HG03460 (cell line): ENCODE measurements at regions not wholly inside any gene's neighbourhood (a gene's known extent, or its start where the extent isn't known, plus 50 kb on each side); places are given as distances from the start of the nearest gene placed in this dataset.

Source experiments
- ATAC-seq: cut with Tn5 transposase; IDR thresholded peaks from one replicate; pipeline ENCODE4 v1.9.1; 2021; ENCODE audit not compliant: unreplicated experiment

DNA sequence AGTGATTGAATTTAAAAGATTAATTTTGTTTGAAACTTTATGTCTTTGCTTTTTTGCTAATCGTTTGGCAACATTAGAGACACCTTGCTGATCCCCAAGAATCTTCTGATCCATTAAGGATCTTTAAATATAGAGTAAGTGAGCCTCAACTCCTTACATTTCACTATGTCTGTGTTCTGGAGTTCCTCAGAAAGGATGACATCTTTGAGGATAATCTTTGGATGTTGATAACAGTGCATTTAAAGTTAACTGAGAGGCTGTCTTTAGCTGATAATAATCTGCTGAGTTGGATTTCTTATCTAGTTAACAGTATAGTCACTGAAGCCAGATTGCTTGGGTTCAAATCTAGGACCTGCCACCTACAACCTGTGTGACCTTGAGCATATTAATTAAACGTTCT is 221.6 kb upstream of the EMCN start:
- no peak for ATAC-seq

DNA sequence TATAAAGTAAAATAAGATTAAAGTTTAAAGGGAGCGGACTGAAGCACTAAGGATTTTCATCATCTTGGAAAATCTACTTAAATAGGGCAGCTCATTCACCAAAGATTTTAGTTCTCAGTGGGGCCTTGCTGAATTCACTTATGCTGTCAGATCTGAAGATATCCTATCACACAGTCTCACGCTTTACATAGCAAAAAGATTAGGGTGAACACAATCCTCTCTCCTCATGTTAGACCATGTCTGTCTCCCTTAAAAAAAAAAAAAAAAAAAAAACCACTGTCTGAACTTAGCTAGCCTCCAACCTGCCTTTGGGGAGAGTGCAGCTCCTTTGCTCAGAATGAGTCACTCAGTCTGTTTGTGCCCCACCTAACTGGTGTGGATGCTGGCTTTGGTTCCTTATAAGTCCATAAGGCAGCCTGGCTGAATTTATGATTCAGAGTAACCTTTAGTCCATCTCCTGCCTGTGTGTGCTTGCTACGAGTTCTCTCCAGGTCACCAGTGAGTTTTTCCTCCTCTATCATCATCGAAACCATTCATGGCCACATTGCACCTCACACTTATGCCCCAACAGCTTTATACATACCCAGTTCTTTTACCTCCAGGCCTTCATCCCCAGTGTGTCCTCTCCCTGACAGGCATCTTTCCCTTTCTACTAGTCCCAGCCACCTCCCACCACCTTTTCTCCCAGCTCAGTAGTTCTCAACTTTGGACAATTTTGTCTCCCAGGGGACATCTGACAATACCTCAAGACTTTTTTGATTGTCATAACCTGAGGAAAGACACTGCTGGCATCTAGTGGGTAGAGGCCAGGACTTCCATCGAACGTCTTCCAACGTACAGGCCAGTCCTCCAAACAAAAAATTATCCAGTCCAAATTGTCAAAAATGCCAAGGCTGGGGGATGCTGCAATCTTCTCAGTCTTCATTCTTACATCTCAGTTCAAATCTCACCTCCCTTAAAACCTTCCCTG is 220.7 kb upstream of the EMCN start:
- no peak for ATAC-seq

DNA sequence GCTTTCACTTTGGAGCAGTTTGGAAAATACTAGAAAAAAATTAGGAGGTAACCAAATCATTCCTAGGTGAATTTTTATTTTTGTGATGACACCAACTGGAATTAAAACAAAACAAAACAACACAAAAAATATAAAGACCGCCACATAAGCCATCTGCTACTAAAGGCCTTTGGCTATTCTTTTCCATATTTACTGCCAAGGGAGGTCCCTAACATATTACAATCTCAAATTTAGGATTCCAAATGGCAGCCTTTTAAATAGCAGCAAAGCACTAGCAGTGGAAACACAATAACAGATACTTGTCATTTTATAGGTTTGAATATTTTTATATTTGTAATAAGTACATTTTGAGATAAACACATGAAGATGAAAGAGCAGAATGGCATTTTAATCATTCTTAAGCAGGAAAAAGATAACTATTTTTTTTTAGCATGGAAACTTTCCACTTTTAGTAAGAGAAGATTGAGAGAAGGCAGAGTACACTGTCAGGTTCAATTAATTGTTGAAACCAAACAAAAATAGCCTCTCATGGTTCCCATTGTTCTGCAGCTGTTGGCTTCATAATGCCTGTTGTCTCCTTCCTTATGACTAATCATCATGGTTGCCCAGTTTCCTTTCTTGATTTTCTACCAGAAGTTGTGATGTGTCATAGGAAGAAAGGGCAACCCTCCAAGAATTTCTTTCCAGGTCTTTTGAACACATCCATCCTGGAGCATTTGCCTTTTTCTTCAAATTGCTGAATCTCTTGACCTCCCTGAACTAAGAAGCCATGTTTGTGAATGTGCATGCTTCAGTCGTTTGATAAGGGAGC is 219.0 kb upstream of the EMCN start:
- ATAC-seq = no peak

DNA sequence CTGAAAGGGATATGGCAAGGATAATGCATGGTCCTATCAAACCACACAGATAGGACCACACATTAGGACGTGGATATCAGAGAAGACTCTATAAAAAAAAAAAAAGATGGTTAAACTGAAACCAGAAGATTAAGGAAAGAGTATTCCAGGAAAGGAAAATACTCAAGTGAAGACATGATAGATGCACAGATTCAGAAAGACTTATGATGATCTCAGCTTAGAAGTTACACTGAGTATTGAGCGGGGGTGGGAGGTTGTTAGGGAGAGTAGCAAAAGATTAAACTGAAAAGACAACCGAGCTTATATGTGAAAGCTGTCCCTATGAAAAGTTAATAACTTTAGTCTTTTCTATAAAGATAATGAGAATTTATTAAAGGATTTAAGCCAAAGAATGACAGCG is 211.0 kb upstream of the EMCN start:
- no peak for ATAC-seq

DNA sequence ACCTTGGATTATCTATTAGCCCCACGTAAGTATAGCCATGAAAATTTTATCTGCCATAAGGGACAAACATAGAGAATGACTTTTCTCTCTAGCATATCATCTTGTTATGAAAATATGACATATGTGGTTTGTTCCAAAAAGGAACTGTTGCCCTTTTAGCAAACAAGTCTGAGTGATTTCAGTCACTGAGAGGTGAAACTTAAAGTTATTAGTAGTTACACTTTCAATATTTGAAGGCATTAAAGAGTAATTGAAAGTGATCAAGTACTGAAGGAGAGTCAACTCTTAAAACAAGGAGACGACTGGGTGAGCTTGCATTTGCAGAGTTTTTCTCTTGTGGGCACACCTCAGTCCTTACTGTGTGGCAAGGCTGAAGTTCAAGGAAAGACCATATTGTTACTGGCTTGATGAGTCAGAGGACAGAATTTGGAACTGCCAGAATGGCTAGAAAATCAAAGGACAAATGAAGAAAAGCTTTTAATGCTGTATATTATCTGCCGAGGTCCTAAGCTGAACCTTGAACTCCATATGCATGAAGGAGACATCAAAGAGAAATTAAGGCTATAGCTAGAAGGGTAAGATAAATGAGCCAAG is 205.1 kb upstream of the EMCN start:
- no peak for ATAC-seq

DNA sequence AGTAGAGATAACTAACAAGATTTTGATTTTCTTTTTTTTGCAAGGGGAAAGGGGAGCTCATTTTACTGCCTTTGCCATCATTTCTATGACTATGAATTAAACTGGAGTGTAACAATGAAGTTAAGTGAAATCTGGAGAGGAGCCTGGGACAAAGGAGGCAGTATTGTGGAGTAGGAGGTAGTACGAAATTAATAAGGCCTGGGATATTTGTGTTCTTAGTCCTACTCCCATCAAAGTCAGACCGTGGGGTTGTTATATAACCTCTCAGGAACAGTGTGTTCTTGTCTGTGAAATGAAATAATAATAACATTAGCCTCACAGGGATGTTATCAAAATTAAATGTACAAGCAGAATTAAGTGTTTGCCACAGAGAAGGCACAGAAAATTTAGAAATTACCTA is 204.3 kb upstream of the EMCN start:
- ATAC-seq = no peak

DNA sequence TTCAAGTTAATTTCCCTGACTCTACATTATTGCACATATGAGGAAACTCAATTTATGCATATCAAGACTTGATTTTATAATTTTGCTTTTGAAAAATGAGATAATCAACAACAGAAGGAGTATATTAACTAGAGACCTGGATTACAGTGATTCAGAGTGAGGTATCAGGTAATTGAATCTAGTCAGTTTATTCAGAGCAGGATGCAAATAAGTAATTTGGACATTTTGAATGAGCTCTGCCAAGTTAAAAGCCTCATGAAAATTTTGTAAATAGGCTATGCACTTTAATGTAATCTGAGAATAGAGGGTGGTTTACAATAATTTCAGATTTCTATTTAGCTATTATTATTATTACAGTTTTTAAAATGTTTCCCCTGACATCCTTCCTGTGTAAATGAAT is 203.7 kb upstream of the EMCN start:
- ATAC-seq = no peak

DNA sequence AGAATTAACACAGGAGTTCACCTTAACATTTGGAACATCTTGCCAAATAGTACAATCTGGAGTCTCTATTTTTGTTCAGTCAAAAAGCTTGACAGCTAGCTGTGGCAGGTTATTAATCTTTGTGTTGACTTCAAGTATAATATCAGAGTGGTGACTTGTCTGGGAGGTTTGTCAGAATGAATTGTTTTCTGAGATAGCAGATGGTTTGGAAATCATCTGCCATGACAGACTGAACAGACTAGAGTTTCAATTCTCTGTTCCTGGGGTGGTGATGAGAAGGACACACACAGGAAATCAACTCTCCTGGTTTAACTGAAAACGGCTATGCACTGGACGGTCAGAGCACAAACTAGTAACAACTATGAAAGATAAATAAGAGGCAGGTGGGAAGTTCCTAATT is 203.3 kb upstream of the EMCN start:
- no peak for ATAC-seq

DNA sequence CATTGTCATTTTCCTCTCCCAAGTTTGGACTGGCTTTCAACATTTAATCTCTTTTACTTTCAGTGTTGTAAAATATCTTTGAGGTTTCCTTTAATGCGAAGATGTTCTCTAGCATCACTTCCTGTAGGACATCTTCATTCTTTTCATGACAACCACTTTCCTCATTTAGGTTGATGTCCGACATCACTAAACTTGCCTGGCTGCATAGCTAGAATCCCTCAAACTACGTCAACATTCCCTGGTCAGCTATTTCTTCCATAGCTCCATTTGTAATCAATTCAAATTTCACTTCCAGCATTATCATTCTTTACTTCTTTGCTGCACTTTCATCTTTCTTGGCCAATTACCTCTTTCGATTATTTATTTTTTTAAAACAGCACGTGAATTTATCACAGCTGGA is 198.6 kb upstream of the EMCN start:
- ATAC-seq = no peak

DNA sequence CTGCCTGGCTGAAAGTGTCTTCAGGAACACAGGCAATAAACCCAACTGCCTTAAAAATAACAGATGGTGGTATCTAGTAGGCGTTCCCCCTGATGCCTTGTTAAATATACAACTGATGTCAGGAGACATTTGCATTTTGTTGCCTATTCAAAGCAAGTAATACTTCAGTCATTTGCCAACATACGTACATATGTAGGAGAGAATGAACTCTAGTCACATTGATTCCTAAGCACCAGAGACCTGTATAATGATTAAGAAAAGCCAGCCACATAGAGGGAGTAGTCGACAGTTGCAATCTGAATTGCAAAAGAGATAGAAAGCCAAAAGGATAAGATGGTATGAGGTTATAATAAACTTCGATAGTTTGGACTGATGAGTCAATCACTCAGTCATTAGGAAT is 191.0 kb upstream of the EMCN start:
- no peak for ATAC-seq

DNA sequence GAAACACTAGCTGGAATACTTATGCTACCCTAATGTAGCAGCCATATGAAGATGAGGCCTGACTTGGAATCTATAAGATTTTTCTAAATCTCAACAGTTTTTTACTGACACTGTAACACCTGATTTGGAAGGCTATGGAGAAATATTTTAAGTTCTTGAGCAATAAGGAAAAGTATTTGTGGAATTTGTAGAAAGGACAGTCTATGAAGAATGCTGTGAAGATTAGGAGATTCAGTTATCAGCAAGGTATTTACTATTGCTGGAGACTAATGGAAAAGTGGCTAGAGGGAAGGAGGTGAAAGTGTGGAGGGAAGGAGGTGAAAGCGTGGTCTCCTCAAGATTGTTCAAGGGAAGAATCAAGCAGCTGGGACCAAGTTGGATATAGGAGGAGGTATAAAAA is 190.0 kb upstream of the EMCN start:
- no peak for ATAC-seq

DNA sequence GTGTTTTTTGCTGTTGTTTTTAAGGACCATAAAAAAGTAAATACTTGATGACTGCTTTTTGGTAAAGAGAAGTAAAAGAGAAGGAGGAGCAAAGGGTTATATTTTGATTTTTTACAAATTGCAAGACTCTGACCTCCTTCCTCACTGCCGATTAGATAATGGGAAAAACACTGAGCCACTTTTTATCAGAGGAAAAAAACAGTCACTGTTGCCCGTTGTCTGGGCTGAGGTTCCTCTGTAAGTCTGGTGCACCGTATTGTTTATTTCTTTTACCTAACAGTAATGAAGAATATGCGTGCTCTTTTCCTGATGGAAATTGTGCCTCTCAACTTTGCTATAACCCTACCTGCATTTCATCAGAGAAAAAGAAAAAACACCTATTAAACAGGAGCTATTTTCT is 178.7 kb upstream of the EMCN start:
- no peak for ATAC-seq

DNA sequence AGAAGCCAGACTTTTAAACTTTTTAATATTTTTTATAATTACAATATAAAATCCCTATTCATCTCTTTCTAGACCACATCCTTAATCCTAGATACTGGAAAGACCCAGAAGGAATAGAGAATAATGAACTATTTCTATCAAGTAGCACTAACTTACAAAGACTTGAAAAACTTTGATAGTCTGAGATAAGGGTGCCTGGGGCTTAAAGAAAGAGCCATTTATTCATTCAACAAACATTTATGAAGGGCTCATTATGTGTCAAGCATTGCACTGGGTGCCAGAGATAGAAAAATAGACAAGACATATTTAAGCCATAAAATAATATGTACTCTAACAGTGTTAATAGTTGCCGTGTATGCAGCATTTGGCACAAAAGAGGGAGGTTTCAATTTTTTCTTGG is 178.0 kb upstream of the EMCN start:
- ATAC-seq = no peak

DNA sequence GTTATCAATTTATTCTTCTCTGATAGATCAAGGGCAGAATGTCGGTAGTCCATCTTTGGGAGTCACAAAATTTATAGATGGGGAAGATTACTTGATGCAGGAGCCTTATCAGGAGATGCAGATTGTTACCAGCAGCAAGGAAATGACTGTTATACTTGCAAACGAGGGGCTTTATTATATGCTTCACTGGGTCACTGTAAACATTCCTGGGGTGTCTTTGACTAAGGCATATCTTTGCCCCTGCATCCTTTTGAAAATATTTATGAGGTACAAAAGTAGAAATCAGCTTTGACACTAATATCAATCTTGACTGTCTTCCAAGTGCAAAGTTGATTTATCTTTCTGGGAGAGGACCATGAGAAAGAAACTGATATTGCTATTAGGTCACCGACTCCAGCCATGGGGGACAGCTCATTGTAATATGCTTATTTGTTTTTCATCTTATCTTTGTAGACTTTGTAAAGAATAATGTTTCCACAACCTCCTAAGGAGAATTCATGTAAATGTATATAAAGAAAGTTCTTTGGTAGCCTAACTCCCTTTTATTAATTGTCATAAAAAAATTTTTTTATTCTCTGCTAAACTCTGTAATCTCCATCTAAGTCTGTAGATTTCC is 177.3 kb upstream of the EMCN start:
- no peak for ATAC-seq

DNA sequence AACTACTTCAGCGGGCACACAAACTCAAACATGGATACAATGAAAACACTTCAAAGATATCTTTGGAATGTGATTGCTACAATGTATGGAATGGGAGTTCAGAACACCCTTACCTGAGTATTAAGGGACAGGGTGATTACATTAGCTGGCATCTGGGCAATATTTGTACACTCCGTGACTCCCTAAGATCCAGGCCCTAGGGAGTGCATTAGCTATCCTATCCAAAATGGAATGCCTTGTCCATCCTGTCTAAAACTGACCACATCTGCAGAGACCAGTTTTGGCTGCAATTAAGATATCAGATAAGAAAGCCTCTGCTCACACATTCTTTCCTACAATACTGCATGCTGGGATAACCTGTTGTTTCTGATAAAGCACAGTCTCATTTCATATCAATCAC is 176.6 kb upstream of the EMCN start:
- ATAC-seq = no peak

DNA sequence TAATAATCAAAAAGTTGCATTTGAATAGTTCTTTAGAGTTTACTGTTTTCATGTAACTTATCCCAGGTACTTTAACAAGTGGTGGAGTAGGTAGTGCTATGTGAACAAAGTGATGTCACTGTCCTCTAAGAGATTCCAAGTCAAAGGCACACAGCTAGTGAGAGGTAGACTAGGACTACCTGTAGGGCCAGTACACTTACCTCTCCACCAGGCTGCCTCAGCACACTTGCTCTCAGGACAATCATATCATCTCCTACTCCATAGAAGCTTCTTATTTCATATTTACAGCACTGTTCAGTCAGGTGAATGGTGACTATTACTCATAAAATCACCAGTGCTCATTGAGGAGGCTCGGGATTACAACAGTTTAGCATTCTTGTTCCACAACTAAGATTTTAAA is 173.0 kb upstream of the EMCN start:
- ATAC-seq = no peak

DNA sequence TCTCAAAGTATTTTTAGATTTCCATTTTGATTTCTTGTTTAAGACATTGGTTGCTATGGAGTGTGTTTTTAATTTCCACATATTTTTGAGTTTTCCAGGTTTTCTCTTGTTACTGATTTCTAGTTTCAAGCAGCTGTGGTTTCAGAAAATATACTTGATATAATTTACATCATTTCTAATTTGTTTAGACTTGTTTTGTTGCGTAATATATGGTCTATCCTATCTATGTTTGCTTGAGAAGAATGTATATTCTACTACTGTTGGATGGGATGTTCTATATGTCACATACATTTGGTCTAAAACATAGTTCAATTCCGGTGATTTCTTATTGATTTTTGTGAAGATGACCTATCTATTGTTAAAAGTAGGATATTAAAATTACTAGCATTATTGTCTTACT is 170.5 kb upstream of the EMCN start:
- ATAC-seq = no peak

DNA sequence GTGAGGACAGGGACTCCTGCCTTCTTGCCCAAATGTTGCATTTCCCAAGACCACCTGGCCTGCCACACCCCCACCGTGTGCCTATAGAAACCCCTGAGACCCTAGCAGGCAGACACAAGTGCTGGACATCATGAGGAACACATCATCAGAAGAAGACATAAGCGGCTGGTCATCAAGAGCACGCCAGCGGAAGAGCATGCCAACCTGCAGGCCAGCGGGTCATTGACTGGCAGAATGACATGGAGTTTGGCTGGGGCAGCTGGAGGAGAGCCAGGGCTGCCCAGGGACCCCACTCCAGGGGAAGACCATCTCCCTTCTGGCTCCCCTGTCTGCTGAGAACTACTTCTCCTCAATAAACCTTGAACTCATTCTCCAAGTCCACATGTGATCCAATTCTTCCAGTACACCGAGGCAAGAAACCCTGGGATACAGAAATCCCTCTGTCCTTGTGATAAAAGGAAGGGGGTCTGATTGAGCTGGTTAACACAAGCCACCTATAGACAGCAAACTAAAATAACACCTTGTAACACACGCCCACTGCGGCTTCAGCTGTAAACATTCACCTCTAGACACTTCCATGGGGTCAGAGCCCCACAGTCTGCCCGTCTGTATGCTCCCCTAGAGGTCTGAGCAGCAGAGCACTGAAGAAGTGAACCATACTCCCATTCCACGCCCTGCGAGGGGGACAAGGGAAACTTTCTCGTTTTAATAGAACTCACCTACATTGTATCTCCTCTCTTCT is 164.8 kb upstream of the EMCN start:
- no peak for ATAC-seq

DNA sequence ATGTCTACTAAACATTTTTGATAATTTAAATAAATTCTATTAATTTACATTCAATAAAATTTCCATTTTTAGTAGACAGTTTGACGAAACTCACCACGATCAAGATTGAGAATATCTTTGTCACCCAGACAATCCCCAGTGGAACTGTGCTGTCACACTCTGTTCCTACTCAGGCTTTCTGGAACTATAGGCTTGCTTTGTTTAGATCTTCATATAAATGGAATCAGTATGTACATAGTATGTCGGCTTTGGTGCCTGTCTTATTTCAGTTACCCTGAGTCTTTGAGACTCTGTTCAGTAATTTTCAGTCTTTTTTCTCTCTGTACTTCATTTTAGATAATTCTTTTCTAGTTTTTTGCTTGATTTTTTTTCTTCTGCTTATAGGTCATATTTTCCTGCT is 163.5 kb upstream of the EMCN start:
- ATAC-seq = no peak

DNA sequence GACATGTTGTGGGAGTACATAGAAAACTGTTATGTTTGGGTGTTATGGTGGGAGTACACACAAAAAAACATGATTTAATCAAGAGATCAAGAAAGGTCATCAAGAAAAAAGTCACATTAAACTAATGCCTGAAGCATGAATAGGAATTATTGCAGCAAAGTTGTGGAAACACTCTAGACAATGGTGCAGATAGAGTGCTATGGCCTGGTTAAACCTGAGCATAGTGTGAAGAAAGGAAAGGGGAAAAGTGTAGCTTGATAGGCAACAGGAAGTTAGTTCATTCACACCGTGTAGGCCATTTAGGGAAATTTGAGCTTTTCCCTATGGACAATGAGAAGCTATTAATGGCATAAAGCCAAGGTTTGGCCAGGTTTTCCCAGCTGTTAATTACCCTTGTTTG is 162.1 kb upstream of the EMCN start:
- ATAC-seq = no peak

DNA sequence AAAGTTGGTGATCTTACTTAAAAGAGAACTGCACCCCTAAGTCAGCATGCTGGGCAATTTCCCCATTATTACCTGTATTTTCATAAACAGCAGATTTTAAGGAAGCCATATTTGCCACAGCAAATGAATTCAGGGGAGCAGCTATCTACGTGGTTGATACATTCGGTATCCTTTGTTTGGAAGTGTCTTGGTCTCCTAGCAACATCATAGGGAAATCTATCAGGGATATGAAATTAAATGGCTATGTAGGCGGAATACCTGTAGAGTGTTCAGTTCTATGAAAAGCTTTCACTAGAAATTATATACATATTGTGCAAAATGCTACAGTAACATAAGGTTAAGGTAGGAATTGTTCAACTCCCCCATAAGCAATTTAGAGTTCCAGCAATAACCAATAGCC is 157.2 kb upstream of the EMCN start:
- ATAC-seq = no peak
